ENCODE measurements at regions not wholly inside any gene's neighbourhood (a gene's known extent, or its start where the extent isn't known, plus 50 kb on each side); places are given as distances from the start of the nearest gene placed in this dataset.
"Not testable (repeated sequence)": the region's sequence is repeated elsewhere in the genome, so short reads cannot be mapped to it uniquely, and the experiment has no call there.

DNA sequence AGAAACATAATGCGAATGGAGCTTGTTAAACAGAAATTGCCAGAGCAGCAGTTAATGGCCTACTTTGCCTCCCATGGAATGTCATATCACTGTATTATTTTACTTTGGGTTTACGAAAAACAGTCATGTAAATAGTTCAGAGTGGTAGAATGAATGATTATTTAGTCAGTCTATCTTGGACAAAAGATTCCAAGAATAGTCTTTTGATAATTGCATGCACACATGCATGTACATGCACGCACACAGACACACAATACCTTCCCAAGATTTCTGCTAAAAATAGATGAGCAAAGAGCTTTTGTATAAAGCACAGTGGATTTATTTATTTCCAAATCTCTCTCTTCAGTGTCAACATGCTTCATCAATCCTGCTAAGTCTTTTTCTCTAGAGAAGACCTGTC, 800.7 kb downstream of the DIPK2A start:
- no peak for DNase-seq

- no peak for DNase-seq
Measured at GRCh38 chr3:144773350-144773749, 801.7 kb downstream of the DIPK2A start.

DNA sequence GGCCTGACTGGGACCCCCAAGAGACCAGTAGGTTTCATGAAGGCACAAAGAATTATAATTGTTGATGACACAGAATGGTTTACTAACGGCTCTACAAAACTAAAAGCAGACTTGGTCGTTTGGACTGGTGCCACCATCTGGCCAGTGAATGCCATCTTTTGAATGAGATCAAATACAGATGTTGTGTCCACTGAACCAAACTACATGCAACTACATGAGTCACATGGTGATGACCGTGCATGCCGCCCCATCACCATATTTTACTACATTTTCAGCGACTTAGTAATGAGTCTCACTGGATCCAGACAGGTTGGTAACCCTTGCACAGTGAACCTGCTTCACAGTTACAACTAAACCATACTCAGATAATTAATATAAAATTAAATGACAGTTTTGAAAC, 803.3 kb downstream of the DIPK2A start:
- DNase-seq: no peak

- no peak for DNase-seq
Measured at GRCh38 chr3:144775551-144775950, 803.9 kb downstream of the DIPK2A start.

DNA sequence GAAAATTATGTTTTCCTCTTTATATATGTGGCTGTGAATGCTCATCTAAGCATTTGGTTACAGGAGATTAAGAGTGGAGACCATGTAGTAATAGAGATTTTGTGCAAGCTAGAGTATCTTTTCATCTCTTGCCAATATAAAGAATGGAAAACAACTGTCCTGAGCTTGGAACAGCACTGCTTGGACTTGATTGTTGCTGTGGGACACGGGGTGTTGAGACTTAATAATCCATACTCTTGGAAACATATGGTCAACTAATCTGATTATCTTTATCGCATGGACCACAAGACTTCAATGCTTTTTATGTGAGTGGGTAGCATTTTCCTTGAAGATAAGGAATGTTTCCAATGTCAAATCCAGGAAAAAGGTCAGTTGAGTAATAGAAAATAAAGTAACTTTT, 806.3 kb downstream of the DIPK2A start:
- no peak for DNase-seq

- DNase-seq: no peak
Measured at GRCh38 chr3:144791034-144791433, 819.4 kb downstream of the DIPK2A start.

- DNase-seq: no peak
Measured at GRCh38 chr3:144801890-144802289, 830.3 kb downstream of the DIPK2A start.

GRCh38 chr3:144809380-144809779, 837.8 kb downstream of the DIPK2A start:
- DNase-seq: no peak

- DNase-seq: no peak
Measured at GRCh38 chr3:144810160-144810559, 838.5 kb downstream of the DIPK2A start.

GRCh38 chr3:144815655-144816054, 844.0 kb downstream of the DIPK2A start:
- DNase-seq: no peak

GRCh38 chr3:144816323-144816722, 844.7 kb downstream of the DIPK2A start:
- no peak for DNase-seq

- DNase-seq: no peak
Measured at GRCh38 chr3:144818973-144819372, 847.4 kb downstream of the DIPK2A start.

- not testable (repeated sequence) for DNase-seq
Measured at GRCh38 chr3:144820232-144820631, 848.6 kb downstream of the DIPK2A start.

- DNase-seq: no peak
Measured at GRCh38 chr3:144820726-144821125, 849.1 kb downstream of the DIPK2A start.

DNA sequence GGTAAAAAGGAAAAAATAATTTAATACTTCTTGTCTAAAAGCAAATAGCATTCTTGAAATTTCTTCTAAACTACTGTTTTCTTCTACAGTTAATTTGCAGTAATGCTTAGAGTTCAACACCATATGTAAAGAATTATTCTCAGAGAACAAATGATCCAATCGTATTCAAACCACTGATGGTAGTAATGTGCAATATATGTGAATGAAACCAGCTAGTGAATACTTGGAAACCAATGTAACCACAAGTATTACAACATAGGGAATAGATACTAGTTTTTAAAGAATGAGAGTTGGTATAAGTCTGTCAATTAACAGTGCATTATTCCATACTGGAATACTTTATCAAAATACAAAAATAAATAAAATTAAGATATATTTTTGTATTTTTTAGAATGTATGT, 850.0 kb downstream of the DIPK2A start:
- no peak for DNase-seq

GRCh38 chr3:144822671-144823070, 851.0 kb downstream of the DIPK2A start:
- DNase-seq: no peak

GRCh38 chr3:144831955-144832716, 860.5 kb downstream of the DIPK2A start:
- no peak for DNase-seq

DNA sequence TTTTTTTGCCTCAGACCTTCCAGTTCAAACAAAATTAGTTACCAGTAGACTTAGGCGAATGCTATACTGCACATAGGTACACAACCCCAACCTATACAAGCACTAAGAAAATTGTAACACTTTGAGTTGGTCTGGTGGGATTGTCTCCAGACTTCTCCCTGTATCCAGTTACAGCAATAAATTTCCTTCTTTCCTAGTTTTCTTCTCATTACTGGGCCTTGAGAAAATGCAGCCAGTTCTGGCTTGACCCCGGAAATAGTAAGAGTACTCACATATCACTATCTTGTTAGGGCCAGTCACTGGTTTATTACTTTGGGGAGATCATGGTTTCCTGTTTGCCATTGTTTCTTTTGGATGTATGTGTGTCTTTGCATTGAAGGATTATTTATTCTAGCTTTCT, 868.4 kb downstream of the DIPK2A start:
- DNase-seq: no peak

GRCh38 chr3:144840866-144841265, 869.2 kb downstream of the DIPK2A start:
- DNase-seq: no peak

DNA sequence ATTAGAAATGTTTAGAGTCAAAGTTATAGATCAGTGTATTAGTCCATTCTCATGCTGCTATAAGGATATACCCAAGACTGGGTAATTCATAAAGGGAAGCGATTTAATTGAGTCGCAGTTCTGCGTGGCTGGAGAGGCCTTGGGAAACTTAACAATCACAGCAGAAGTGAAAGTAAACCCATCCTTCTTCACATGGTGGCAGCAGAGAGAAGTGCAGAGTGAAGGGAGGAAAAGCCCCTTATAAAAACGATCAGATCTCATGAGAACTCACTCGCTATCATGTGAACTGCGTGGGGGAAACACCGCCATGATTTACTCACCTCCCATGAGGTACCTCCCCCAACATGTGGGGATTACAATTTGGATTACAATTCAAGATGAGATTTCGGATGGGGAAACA, 871.5 kb downstream of the DIPK2A start:
- DNase-seq: no peak

DNA sequence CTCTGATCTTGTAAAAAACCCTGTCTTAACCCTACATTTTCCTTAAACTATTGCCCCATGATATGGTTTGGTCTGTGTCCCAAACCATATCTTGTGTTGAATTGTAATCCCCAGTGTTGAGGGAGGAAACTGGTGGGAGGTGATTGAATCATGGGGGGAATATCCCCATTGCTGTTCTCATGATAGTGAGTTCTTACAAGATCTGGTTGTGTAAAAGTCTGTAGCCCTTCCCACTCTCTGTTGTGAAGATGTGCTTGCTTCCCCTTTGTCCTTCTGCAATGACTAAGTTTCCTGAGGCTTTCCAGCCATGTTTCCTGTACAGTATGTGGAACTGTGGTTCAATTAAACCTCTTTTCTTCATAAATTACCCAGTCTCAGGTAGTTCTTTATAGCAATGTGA, 881.4 kb downstream of the DIPK2A start:
- DNase-seq: no peak

DNA sequence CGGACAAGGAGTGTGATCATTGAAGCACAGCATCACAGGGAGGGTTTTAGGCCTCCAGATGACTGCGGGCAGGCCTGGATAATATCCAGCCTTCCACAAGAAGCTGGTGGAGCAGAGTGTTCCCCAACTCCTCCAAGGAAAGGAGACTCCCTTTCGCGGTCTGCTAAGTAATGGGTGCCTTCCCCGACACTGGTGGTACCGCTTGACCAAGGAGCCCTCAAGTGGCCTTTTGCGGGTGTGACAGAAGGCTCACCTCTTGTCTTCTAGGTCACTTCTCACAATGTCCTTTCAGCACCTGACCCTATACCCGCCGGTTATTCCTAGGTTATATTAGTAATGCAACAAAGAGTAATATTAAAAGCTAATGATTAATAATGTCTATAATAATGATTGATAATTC, 882.4 kb downstream of the DIPK2A start:
- not testable (repeated sequence) for DNase-seq

DNA sequence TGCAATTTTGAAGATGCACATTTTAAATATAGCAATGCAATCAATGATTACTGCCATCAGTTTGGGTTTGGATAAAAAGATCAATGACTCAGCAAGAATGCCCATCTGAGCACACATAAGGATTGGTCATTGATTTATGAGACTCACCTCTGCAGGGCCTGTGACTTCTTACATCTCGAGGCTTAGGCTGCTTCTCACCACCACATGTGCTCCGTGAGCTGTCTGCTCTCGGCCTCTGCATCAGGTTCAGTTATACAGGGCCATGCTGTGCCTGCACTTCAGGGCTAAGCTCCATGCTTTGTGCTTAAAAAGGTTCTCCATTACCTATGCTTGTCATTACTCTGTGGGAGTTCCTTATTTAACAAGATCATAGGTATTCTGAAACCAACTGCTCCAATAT, 887.5 kb downstream of the DIPK2A start:
- no peak for DNase-seq

DNA sequence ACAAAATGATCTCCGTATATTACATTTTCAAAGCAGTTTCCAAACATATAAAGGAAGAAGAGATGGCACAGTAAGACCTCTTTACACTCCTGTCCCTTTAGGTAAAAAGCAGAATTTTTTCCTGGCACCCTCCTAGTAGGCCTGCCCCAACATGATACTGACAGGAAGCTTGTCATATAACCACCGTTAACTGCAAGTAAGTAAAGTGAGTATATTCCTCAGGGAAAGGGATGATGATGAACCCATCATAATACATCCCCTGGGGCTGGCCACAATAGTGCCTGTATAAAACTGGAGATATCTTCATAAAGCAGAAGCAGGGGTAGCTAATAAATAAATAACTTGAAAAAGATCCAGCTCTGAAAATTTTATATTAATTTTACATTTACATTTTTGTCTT, 893.0 kb downstream of the DIPK2A start:
- no peak for DNase-seq

DNA sequence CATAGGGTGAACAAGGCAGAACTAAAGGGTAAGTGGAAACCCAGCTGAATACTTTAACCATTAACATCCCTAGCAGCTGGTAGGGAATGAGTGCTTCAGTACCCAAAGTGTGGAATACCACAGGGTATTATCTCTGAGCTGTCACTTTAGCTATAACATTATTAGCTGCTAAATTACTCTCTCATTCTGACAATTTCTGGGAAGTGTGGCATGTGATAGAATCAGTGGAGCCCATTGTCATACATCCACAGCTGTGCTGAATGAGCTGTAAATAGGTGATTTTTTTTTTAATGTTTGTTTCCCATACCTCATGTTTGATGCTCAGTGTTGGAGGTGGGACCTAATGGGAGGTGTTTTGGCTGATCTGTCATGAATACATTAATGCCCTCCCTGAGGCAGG, 894.3 kb downstream of the DIPK2A start:
- DNase-seq: no peak

All from T1000 (cell line).